HG02840 (cell line): ENCODE measurements at regions not wholly inside any gene's neighbourhood (a gene's known extent, or its start where the extent isn't known, plus 50 kb on each side); places are given as distances from the start of the nearest gene placed in this dataset.
"Not testable (repeated sequence)": the region's sequence is repeated elsewhere in the genome, so short reads cannot be mapped to it uniquely, and the experiment has no call there.

Experiments used
- ATAC-seq: cut with Tn5 transposase; IDR thresholded peaks from one replicate; pipeline ENCODE4 v1.9.1; 2021; ENCODE audit warnings: mild to moderate bottlenecking, moderate library complexity, moderate number of reproducible peaks; ENCODE audit not compliant: unreplicated experiment, low FRiP score

DNA sequence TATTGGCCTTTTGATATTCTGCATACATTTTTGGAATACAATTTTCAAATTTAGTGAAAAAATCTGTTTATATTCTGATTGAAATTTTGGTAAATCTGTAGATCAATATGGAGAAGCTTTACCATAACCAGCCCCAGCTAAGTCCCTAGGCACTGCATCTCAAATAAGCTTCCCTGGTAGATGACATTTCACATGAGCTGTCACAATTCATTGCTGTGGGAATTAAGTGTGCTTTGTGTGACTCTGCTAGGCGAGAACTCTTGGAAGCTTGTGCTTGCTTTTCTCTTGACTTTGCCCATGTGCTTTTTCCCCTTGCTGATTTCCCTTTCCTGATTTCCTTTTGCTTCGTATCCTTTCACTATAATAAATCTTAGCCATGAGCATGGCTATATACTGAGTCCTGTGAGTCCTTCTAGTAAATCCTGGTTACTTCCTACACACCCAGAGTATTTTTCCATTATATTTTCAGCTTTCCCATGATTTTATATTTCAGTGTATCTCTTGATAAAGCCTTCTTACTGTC, 166.5 kb upstream of the MMS22L start:
- ATAC-seq, result no peak

DNA sequence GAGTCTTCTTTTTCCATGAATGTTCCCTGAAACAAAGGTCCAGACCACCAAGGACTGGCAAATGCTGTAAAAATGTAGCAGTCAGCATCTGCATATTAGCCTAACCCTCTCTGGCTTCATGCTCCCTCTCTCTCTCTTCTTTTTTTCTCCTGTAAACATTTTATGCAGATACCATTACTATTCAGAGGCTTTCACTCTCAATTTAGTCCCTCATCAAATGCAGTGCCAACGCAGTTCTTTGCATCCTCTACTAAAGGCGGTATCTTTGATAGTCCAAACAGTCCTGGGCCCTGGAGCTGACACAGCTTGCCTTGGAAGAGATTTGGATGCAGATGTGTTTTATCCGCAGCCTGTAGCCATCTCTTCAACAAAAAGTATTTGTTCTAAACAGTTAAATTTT, 167.1 kb upstream of the MMS22L start:
- ATAC-seq, result no peak

DNA sequence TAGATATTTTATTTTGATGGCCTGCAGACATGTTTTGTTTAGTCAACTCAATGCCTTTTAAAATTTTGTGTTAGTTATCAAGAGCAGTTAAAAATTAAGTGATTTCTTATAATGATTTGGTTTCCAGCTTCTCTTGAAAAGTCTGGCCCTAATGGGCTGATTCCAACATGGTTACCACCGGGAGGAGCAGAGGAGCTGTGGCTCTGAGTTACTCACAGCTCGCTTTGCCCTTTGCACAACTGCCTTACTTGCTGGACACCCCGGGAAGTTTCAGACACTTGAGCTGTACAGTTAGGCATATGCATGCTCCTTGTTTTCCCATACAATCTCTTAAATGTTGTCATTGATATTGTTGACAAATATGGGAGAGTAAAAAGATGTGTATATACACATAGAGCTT, 173.1 kb upstream of the MMS22L start:
- no peak for ATAC-seq

DNA sequence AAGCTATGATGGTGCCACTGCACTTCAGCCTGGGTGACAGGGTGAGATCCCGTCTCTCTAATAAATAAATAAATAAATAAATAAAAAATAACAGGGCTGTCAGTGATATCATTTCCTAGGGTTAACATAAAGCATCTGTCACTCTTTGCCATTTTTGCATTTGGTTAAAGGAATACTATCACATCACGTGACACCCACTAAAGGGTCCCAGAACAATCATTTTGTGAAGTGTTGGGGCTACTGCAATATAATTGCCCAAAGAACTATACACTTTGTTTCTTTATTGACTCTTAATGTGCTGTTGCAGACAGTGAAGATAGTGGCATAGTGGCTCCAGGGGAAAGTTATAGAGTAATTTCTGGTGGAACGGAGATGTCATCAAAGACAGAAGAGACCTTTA, 176.5 kb upstream of the MMS22L start:
- ATAC-seq, result no peak

DNA sequence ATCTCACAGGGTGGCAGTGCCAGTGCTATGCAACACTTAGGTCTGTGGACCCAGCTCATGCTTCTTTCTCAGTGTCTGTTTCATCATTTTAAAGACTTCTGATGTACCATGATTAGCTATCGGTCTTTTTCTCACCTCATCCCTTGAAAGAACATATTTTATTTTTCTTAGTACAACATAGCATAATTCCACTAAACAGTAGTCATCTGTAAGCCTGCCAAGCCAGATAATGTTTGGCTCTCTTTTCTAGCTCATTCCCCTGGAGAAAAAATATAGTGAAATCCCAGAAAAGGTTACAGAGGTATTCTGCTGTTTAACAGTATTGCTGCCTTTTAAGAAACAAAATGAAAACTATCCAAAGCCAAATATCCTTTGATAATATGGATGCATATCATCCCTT, 177.0 kb upstream of the MMS22L start:
- ATAC-seq, result no peak

DNA sequence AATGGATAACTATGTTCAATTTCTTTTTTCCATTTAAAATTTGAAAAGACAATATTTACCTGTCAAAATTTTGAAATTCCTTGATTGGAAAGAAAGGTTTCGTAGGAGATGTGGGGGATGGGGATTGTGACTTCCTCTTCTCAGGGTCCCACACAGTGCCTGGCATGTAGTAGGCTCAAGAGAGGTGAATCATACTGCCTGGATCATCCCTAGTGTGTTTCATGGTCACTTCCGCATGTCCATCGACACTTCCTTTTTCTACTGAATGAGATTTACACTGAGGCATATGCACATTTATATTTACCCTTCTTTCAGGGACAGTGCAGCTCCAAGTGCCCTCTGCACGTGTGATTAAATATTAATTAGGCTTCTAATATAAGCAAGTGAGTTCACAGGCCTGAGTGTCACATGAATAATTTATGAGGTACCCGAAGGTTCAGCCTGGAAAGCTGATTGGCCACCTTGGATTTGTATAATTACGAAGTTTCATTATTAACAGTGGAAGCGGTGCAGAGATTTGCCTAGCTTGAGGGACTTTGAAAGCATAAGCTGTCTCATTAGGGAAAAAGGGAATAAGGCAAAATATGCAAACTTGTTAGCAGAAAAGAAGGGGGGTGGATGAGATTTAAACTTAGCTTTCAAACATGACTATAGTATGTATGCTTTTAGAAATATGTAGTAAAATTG, 177.5 kb upstream of the MMS22L start:
- ATAC-seq, result no peak

DNA sequence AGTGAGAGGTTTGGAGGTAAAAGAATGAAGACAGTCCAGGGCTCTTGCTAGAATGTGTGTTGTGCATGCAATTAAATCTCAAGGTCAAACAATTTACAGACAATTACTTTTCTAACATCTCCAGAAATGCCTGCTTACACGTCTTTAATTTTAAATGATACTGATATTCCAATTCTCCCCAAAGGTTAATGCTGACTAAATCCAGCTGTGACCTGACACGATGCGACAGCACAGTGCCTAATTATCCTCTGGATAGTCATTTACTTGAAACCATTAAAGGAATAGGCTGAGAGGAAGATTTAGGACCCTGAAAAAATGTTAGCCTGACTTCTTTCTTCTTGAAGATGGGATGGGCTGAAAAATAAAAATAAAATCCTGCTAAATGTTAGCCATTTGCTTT, 178.2 kb upstream of the MMS22L start:
- no peak for ATAC-seq

DNA sequence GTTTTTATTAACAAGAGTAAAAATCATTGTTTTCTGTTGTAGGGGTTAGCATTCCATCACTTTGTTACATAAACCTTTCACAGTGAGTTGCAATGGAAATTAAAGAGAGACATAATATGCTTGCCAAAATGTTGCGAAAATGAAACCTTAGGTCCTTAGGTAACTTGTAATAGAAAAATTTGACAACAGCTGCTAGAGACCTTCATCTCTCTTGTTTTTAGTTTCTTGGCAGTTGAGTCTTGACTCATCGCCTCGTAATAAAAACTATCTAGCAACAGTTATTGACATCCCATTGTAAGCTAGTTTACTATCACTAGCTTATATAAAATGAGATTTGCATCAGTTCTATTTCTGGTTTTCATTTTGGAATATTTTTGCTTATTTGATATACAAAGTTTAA, 179.0 kb upstream of the MMS22L start:
- no peak for ATAC-seq

DNA sequence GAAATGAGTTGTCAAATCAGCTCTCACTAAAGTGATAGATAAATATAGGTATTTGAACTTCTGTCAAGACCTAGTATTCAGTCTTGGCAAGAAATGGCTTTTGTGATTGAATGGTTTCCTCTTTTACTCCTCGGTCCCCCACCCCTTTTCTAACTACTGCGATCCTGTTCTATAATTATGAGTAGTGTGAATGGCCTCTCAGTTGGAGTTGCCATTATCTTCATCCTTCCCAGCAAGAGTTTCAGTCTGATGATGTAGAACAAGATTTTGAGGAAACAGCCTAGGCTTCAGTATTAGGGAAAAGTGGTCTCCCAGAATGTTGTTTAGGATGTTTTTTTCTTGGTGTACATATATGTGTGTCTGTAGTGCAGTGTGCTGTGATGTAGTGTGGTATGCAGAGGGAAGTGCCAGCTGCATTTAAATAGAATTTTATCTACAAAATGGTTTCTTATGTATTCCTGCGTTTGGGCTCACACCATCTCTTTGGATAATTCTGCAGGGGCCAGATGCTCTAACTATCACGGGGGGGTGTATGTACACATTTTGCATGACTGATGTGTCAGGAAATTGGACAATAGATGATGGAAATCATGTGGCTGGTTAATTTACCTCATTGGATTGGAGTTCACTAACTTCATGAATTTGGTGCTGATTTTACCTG, 180.1 kb upstream of the MMS22L start:
- no peak for ATAC-seq

DNA sequence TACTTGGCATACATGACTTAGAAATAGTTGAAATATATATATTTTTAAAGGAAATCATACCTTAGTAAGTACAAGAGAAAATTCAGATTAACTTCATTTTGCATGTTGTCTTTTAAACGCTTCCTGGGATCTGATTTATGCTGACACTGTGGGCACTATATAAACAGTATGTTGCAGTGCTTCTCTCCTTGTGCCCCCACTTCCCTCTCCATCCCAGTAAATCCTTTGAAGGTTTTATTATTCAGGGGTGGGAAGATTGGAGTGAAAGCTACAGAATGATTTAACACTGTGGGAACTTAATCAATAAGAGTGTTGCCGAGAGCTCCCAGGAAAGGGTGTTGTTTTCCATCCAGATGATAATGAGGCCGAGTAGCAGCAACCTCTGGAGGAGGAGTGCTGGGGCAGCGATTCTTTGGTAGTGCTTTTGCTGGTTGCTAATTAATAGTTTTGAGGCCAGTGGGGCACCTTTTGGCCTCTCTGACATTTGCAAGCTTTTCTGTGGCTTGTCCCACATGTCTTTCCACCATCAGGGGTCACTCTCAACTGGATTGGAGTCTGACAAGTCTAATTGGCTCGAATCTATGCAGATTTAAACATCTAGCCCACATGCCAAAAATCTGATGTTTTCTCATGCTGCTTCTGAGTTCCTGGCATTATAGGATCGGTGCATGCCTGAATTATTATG, 183.0 kb upstream of the MMS22L start:
- ATAC-seq, result no peak

DNA sequence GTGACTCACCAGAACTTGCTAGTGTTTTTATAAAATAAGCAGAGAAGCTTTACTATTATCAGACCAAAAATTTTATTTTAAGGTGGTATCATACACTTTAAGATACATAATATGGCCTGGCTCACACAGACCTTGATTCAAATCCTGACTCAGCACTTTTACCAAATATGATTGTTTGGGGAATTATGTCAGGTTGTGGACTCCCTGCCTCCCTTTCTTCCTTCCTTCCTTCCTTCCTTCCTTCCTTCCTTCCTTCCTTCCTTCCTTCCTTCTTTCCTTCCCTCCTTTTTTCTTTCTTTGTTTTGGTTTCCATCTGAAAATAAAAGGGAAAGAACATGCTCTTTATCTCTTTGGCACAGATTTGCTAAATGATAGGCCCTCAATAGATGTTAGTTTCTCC, 186.0 kb upstream of the MMS22L start:
- ATAC-seq, result no peak

DNA sequence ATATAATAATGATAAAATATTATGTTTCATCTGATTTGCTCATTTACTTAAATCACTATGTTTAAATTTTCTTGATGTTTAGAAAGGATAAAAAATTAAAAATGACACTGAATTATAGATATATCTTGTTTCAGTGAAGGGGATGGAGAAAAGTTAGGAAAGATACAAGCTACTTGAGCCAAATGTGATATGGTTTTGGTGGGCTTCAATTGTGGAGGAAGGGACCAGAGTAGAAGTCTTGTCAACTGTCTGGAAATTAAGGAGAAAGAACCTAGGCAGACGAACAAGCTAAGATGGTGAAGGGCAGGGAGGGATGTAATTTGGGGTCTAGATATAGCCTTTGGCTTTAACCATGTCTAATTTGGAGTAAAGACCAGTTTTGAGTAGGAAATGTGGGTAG, 186.4 kb upstream of the MMS22L start:
- ATAC-seq, result no peak

DNA sequence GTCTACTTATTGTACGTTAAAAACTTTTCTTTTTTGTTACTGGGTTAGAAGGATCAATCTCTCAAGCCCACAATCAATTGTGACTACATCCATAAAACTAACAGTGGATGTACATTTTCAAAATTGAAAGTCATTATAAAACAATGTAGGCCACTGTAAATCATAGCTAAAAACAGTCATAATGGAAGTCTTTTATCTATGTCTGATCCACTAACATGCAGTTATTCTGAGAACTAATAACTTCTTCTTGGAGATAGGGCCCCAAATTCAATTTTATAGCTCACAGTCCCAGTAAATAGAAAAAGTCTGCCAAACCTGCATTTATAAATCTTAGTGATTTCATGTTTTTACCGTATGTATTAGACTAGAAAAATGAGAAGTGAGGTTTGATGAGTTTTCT, 187.3 kb upstream of the MMS22L start:
- ATAC-seq, result no peak

DNA sequence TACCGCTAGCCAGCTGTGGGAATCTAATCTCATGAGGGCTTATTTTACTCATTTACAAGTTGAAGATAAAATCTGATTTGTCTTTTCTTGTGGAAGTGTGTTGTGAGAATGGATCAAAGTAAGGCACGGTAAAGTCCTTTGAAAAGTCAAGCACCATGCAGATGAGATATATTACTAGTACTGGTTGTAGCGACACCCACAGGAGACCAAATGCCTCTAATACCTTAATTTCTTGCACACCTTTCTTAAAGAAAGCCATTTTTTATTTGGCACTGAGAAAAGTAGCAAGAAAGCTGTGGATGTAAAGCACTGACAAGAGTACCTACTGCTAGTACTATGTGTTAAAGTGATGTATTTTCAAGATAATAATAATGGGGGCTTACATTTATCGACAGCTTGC, 191.0 kb upstream of the MMS22L start:
- ATAC-seq, result no peak

DNA sequence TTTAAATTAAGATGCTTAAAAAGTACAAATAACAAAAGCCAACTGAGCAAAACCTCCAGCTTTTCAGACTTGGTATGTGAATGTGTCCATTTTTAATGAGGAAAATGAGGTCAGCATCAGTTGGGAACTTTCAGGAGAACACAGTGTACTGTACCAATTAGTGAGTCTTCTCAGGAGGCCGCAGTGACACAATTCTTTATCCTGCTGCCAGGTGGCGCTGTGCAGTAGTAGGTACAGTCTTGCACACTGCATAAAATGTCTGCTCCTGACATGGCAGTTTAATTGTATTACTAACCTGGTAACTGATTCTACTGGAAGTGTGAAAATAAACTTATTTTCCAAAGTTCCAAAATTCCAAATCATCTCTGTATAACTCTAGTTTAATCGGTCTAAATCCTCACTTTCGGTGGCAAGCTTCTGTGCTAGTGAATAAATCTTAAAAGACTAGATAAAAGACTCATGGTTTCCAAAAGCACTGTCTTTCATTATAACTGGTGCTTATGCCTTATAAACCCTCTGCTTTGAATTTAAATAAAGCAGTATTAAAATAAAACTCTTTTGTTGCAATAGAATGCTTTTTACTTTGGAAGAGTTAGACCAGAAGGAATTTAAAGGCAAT, 214.8 kb upstream of the MMS22L start:
- peak; percentile 93 for ATAC-seq

DNA sequence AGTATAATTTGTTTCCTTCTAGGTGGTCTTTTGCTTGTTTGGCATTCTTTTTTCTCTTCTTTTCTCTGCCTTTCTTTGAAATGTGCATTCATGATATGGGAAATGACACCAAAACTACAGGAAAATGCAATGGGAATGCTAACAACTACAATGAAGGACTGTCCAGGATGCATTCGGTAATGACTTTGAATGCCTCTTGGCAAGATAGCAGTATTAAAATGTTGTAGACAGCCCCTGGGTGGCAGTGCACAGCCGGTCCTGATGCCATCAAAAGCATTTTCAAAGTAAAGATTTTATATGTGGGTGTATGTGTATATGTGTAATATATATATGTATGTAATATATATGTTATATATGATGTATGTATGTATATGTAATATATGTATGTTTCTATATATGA, 218.8 kb upstream of the MMS22L start:
- no peak for ATAC-seq

DNA sequence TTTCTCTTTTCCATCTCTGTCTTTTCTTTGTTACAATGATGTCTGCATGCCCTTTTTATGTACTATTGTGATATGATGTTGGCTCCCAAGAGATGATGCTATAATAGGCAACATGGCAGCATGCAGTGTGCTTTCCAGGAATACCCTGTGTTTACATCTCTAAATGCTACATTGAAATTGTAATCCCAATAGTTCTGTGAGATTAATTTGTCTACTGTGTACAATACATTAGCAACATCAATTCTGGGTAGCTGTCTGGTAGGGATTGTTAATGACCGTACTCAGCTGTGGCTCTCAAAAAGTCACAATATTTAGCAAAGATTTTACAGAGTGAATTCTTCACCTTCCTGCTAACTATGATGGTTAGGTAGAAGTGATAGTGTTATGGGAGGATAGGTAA, 225.6 kb upstream of the MMS22L start:
- ATAC-seq, result no peak

DNA sequence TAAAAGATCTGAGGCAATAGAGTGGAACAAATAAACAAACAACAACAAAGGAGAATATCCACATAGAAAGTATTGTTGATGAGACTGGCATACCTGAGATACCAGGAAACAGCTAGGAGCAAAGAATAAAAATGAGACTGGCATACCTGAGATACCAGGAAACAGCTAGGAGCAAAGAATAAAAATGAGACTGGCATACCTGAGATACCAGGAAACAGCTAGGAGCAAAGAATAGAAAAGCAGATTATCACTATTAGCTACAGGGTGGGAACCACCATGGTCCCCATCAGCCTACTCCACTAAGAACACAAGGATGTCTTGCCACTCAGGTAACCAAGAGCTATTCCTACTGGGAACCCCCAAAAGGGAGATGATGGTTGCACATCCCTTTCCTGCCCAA, 230.2 kb upstream of the MMS22L start:
- ATAC-seq, result not testable (repeated sequence)

DNA sequence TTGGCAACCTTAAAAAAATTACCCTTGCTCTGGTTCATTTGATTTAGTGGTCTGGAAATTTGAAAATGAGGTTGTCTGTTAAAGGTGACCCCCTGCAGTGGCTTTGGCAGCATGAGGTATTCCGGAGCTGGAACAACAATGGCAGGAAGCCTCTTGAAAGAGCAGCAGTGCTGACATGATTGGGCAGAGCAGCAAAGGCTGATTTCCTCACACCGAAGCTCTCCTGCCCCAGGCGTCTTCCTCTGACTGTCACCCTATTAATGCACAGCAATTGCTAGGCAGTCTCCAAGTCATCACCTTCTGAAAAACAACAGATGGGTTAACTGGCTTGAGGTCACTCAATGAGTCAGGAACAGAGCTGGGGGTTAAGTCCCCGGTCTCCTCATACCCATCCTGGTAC, 241.8 kb upstream of the MMS22L start:
- no peak for ATAC-seq

DNA sequence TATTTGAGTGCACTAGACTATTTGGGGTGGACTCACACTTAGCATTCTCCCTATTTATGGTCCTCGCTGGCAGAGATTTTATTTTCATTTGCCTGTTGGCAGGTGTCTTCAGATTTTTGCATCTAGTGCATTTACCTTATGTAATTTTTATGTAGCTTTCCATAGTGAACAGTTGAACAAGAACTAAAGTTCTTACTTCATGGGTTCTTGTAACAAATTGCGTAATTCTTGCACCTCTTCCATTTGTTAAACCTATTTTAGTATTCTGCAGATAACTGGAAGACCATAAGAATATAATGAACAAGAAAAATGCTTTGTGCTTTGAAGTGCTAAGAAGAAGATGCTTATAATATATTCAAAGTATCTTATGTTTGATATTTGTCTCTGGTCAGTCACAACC, 252.8 kb upstream of the MMS22L start:
- no peak for ATAC-seq

DNA sequence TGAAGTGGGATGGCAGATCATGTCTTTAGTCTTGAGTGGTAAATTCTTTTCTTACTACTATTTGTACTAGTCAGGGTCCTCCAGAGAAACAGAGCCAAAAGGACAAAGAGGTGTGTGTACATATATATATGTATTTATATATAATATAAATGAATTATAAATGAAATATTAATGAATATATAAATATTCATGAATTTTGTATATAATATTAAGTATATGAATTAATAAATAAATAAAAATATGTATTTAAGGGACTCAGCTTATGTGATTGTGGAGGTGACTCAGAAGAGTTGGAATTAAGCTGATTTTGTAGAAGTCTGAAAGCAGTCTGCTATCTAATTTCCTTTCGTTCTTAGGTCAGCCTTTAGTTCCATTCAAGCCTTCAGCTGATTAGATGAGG, 265.3 kb upstream of the MMS22L start:
- ATAC-seq, result no peak
